GM10266 (cell line): ENCODE measurements at regions not wholly inside any gene's neighbourhood (a gene's known extent, or its start where the extent isn't known, plus 50 kb on each side); places are given as distances from the start of the nearest gene placed in this dataset.

ENCODE experiments used
- DNase-seq: peaks from one replicate; pipeline ENCODE4 v3.0.0; 2012; ENCODE audit errors: extremely low spot score
- TF ChIP-seq, protein P1 (sequence below): IDR thresholded peaks from 2 replicates; pipeline ENCODE4 v1.5.1; 2012; ENCODE audit warnings: mild to moderate bottlenecking, low read depth; ENCODE audit not compliant: control insufficient read depth, insufficient read depth; ENCODE audit errors: missing control alignments

- no peak for DNase-seq
- TF ChIP-seq, protein P1, sequence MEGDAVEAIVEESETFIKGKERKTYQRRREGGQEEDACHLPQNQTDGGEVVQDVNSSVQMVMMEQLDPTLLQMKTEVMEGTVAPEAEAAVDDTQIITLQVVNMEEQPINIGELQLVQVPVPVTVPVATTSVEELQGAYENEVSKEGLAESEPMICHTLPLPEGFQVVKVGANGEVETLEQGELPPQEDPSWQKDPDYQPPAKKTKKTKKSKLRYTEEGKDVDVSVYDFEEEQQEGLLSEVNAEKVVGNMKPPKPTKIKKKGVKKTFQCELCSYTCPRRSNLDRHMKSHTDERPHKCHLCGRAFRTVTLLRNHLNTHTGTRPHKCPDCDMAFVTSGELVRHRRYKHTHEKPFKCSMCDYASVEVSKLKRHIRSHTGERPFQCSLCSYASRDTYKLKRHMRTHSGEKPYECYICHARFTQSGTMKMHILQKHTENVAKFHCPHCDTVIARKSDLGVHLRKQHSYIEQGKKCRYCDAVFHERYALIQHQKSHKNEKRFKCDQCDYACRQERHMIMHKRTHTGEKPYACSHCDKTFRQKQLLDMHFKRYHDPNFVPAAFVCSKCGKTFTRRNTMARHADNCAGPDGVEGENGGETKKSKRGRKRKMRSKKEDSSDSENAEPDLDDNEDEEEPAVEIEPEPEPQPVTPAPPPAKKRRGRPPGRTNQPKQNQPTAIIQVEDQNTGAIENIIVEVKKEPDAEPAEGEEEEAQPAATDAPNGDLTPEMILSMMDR, result no peak
Observed at GRCh38 chr4:20386001-20386740, 134.5 kb downstream of the SLIT2 start.

DNA sequence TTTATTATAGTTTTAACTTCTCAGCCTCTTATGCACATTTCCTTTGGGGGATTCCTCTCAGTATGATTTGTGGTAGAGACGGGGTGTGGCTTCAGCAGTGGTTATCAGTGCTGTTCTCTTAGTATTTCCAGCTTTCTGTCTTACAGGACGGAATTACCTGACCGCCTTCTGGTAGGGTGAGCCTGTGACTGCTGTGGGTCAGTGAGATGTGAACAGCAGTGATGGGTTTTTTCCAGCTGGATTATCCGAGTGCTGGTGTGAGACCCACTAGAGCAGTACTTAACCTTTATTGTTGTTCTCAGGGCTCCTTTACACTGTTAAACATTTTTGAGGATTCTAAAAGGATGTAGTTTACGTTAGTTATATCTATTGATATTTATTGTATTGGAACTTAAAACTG lies 135.2 kb downstream of the SLIT2 start:
- DNase-seq, result no peak
- TF ChIP-seq, protein P1, result no peak

DNA sequence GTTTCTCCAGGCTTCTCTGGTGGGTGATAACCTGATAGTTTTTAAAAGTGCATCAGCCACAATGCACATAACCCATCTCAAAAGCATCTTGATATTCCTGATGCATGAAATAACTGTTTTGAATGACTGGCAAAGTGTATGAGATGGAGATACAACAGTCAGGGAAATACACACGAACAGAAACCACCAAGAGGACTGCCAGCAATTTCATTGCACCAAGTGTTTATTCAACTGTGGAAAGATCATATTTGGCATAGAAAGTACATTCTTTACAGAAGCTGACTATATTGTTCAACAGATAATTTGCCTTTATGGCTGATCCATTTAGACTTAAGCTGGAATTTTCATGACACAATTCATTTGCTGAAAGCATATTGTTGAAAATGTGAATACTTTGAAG lies 139.5 kb downstream of the SLIT2 start:
- TF ChIP-seq, protein P1, result no peak
- no peak for DNase-seq

- DNase-seq, result no peak
Observed at GRCh38 chr4:20391912-20392311, 140.2 kb downstream of the SLIT2 start.

GRCh38 chr4:20393486-20394100 lies 141.9 kb downstream of the SLIT2 start:
- DNase-seq, result no peak
- TF ChIP-seq, protein P1, result no peak

More at GRCh38 chr4:20391912-20392311, 140.2 kb downstream of the SLIT2 start:
- TF ChIP-seq, protein P1, result no peak

- TF ChIP-seq, protein P1, result no peak
- DNase-seq, result no peak
Observed at GRCh38 chr4:20394512-20394911, 142.8 kb downstream of the SLIT2 start.

GRCh38 chr4:20395160-20395773 lies 143.6 kb downstream of the SLIT2 start:
- peak; percentile 9 for DNase-seq
- TF ChIP-seq, protein P1, result peak; percentile 63
